Spleen (tissue), 7 donors: ENCODE measurements at regions not wholly inside any gene's neighbourhood (a gene's known extent, or its start where the extent isn't known, plus 50 kb on each side); places are given as distances from the start of the nearest gene placed in this dataset.

ENCODE experiments used
- POLR2AphosphoS5 ChIP-seq, 3 donors: sonication (generic); formaldehyde crosslinking; IDR thresholded peaks; one replicate each; pipeline ENCODE4 v1.5.1; 2017; ENCODE audit warnings: antibody characterized with exemption in 3 of 3
- TF ChIP-seq, protein P1 (sequence below), 11 experiments: fragments of 200-600 bp in 7 of 11; fragments of 450-650 bp in 4 of 11; sonication (generic) in 4 of 11; IDR thresholded peaks in 8 of 11; conservative IDR thresholded peaks in 3 of 11; 1 replicate in 7 of 11; 2 replicates in 4 of 11; pipeline versions ENCODE4 v1.4.0 to v1.8.0; 2016 to 2021; ENCODE audit warnings: antibody characterized with exemption in 11 of 11, inconsistent platforms in 4 of 11, mild to moderate bottlenecking in 1 of 11
- donor health status: DM: no; HTN: no; CAD: no; lungs with moderate emphysema.
- donor health status: DM: no; HTN: no; CAD: no.
- donor health status: DM: no; HTN: no; CAD: no.

DNA sequence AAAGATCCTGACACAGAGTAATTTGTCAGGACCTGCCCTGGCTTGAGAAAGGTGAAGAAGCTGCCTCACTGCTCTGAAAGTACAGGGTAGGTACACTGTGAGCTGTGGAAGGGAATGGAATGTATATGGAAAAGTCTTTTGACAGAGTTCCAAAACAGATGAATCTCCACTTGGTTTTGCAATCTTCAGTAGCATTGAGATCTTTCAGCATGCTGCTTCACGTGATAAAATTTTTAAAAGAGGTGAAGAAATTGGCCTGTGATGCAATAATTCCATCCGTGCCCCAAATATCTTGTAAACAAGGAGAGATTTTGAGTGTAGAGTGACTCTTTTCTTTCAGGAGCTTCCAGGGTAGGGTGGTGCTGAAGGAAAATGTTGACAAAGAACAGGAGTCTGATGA is 123.1 kb downstream of the OSR1 start:
- TF ChIP-seq, protein P1, sequence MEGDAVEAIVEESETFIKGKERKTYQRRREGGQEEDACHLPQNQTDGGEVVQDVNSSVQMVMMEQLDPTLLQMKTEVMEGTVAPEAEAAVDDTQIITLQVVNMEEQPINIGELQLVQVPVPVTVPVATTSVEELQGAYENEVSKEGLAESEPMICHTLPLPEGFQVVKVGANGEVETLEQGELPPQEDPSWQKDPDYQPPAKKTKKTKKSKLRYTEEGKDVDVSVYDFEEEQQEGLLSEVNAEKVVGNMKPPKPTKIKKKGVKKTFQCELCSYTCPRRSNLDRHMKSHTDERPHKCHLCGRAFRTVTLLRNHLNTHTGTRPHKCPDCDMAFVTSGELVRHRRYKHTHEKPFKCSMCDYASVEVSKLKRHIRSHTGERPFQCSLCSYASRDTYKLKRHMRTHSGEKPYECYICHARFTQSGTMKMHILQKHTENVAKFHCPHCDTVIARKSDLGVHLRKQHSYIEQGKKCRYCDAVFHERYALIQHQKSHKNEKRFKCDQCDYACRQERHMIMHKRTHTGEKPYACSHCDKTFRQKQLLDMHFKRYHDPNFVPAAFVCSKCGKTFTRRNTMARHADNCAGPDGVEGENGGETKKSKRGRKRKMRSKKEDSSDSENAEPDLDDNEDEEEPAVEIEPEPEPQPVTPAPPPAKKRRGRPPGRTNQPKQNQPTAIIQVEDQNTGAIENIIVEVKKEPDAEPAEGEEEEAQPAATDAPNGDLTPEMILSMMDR (IDR thresholded peaks at IDR 0.05 in 8 of 11, conservative IDR thresholded peaks at IDR 0.05 in 3 of 11): no peak
- no peak for TF ChIP-seq POLR2AphosphoS5 (IDR thresholded peaks at IDR 0.05)
